ENCODE measurements at regions not wholly inside any gene's neighbourhood (a gene's known extent, or its start where the extent isn't known, plus 50 kb on each side); places are given as distances from the start of the nearest gene placed in this dataset.

DNA sequence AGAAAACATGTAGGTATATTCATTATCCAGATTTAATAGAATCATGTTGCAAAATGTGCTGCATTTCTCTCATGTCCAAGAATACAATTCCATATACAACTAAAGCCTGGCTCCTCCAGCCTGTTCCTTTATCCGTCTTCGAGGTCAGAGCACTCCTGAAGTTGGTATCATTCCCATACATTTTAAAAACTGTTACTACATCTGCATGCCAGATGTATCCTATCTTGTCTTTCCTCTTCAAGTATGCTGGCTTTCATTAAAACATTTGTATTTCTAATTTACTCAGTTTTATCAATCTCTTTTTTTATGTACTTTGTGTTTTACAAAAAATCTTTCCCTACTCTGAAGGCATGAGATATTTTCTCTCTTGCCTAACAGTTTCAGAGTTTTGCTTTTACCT lies 536.6 kb upstream of the USP24 start:
- no peak overlapping the region for H3K4me2 ChIP-seq (ENCODE audit: extremely low read depth, insufficient read depth, low read length)
- no peaks in the 10 kb centered on the region for H3K9me3 ChIP-seq (ENCODE audit: control insufficient read depth, insufficient read depth, low read depth, low read length)
- no peak overlapping the region for H3K9ac ChIP-seq (ENCODE audit: insufficient read depth, low read length)
- no peaks in the 10 kb centered on the region for H3K27me3 ChIP-seq (ENCODE audit: control insufficient read depth, insufficient read depth, low read length)
- H3K27ac ChIP-seq (ENCODE audit: insufficient read depth, low read length): no peak overlapping the region
- no peaks in the 10 kb centered on the region for H3K36me3 ChIP-seq (ENCODE audit: control insufficient read depth, insufficient read depth, low read length)
- peak in 1 of 2 donors; percentile 20 for DNase-seq (ENCODE audit: low read depth in 2 of 2)
- no peaks in the 10 kb centered on the region for H3K79me2 ChIP-seq (ENCODE audit: control insufficient read depth, insufficient read depth, low read length)
- no peak overlapping the region for H3K4me3 ChIP-seq (replicated peaks in 1 of 4; ENCODE audit: control extremely low read depth in 1 of 4, insufficient read depth in 1 of 4, low read depth in 3 of 4, low read length in 4 of 4)
- TF ChIP-seq EZH2 (IDR thresholded peaks at IDR 0.05; ENCODE audit: low read length, missing control alignments): no peak
- TF ChIP-seq, protein P1, sequence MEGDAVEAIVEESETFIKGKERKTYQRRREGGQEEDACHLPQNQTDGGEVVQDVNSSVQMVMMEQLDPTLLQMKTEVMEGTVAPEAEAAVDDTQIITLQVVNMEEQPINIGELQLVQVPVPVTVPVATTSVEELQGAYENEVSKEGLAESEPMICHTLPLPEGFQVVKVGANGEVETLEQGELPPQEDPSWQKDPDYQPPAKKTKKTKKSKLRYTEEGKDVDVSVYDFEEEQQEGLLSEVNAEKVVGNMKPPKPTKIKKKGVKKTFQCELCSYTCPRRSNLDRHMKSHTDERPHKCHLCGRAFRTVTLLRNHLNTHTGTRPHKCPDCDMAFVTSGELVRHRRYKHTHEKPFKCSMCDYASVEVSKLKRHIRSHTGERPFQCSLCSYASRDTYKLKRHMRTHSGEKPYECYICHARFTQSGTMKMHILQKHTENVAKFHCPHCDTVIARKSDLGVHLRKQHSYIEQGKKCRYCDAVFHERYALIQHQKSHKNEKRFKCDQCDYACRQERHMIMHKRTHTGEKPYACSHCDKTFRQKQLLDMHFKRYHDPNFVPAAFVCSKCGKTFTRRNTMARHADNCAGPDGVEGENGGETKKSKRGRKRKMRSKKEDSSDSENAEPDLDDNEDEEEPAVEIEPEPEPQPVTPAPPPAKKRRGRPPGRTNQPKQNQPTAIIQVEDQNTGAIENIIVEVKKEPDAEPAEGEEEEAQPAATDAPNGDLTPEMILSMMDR (conservative IDR thresholded peaks at IDR 0.05 in 1 of 2, IDR thresholded peaks at IDR 0.05 in 1 of 2; ENCODE audit: low read depth in 1 of 2, low read length in 2 of 2): no peak
- peaks cover 3% of the 10 kb centered on the region for H3K4me1 ChIP-seq (ENCODE audit: control insufficient read depth, extremely low read depth, insufficient read depth, low read length)
- H4K20me1 ChIP-seq (ENCODE audit: control insufficient read depth, extremely low read depth, insufficient read depth, low read length): no peaks in the 10 kb centered on the region
- no peak overlapping the region for H2AFZ ChIP-seq (ENCODE audit: low read length)

DNA sequence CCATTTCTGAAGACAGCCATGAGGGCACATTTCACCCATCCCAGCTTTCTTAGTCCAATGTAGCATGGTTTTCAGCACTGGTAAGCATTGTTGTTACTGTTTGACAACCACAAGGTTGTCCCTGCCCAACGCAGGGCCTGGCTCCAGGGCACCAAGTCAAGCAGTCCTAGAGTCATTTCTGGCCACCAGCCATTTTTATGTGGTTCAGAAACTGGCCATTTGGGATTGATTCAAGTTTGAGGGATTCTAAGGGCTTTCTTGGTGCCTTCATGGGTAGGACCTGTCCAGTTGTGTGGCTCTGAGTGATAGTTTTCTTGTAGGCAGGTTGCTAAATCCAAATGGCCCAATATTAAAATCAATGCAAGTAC lies 535.4 kb upstream of the USP24 start:
- Histone ChIP-seq H3K9ac (ENCODE audit: insufficient read depth, low read length) (no peak overlapping the region), H3K79me2 (ENCODE audit: control insufficient read depth, insufficient read depth, low read length) (no peaks in the 10 kb centered on the region), H3K36me3 (ENCODE audit: control insufficient read depth, insufficient read depth, low read length) (no peaks in the 10 kb centered on the region), H3K27me3 (ENCODE audit: control insufficient read depth, insufficient read depth, low read length) (no peaks in the 10 kb centered on the region), H3K27ac (ENCODE audit: insufficient read depth, low read length) (no peak overlapping the region), H3K4me1 (ENCODE audit: control insufficient read depth, extremely low read depth, insufficient read depth, low read length) (peaks cover 3% of the 10 kb centered on the region), H4K20me1 (ENCODE audit: control insufficient read depth, extremely low read depth, insufficient read depth, low read length) (no peaks in the 10 kb centered on the region), H3K9me3 (ENCODE audit: control insufficient read depth, insufficient read depth, low read depth, low read length) (no peaks in the 10 kb centered on the region), H2AFZ (ENCODE audit: low read length) (no peak overlapping the region), H3K4me2 (ENCODE audit: extremely low read depth, insufficient read depth, low read length) (no peak overlapping the region), H3K4me3 (replicated peaks in 1 of 4; ENCODE audit: control extremely low read depth in 1 of 4, insufficient read depth in 1 of 4, low read depth in 3 of 4, low read length in 4 of 4) (no peak overlapping the region)
- TF ChIP-seq, protein P1 (conservative IDR thresholded peaks at IDR 0.05 in 1 of 2, IDR thresholded peaks at IDR 0.05 in 1 of 2; ENCODE audit: low read depth in 1 of 2, low read length in 2 of 2): no peak
- no peak for TF ChIP-seq EZH2 (IDR thresholded peaks at IDR 0.05; ENCODE audit: low read length, missing control alignments)
- DNase-seq (ENCODE audit: low read depth in 2 of 2): no peak

DNA sequence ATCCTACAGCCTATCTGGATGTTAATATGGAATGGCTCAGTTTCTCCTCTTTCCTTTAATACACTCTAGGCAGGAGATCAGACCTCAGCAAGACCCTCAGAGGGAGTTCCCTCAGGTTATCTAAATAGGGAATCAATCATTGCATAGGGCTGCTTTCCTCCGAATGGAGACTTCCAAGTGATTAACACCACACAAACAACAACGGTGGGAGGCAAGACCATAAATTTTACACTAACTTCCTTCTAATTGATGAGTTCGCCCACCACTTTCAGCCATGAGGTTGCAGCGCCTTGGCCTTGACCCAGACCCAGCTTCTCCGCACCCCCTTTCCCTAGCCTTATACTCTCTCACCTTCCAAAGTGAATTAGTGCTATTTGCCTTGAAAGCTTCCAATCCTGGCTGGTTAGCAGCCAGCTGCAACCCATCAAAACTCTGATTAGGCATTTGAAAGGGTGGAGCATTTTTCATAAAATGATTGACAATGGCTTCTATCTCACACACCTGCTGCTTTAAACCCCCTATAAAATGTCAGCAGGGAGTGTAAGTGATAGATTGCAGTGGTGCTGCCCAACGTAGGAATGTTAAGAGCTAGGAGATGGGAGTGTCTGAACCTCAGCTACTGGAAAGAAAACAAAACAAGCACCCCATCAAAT lies 534.9 kb upstream of the USP24 start:
- H2AFZ ChIP-seq (ENCODE audit: low read length): no peak overlapping the region
- H4K20me1 ChIP-seq (ENCODE audit: control insufficient read depth, extremely low read depth, insufficient read depth, low read length): no peaks in the 10 kb centered on the region
- H3K4me2 ChIP-seq (ENCODE audit: extremely low read depth, insufficient read depth, low read length): no peak overlapping the region
- no peaks in the 10 kb centered on the region for H3K36me3 ChIP-seq (ENCODE audit: control insufficient read depth, insufficient read depth, low read length)
- no peak overlapping the region for H3K4me3 ChIP-seq (replicated peaks in 1 of 4; ENCODE audit: control extremely low read depth in 1 of 4, insufficient read depth in 1 of 4, low read depth in 3 of 4, low read length in 4 of 4)
- H3K9me3 ChIP-seq (ENCODE audit: control insufficient read depth, insufficient read depth, low read depth, low read length): no peaks in the 10 kb centered on the region
- H3K27ac ChIP-seq (ENCODE audit: insufficient read depth, low read length): no peak overlapping the region
- TF ChIP-seq, protein P1 (conservative IDR thresholded peaks at IDR 0.05 in 1 of 2, IDR thresholded peaks at IDR 0.05 in 1 of 2; ENCODE audit: low read depth in 1 of 2, low read length in 2 of 2): no peak
- TF ChIP-seq EZH2 (IDR thresholded peaks at IDR 0.05; ENCODE audit: low read length, missing control alignments): no peak
- no peak overlapping the region for H3K9ac ChIP-seq (ENCODE audit: insufficient read depth, low read length)
- no peaks in the 10 kb centered on the region for H3K27me3 ChIP-seq (ENCODE audit: control insufficient read depth, insufficient read depth, low read length)
- H3K79me2 ChIP-seq (ENCODE audit: control insufficient read depth, insufficient read depth, low read length): no peaks in the 10 kb centered on the region
- DNase-seq (ENCODE audit: low read depth in 2 of 2): no peak
- H3K4me1 ChIP-seq (ENCODE audit: control insufficient read depth, extremely low read depth, insufficient read depth, low read length): peaks cover 3% of the 10 kb centered on the region
